ENCODE measurements at regions not wholly inside any gene's neighbourhood (a gene's known extent, or its start where the extent isn't known, plus 50 kb on each side); places are given as distances from the start of the nearest gene placed in this dataset.

DNA sequence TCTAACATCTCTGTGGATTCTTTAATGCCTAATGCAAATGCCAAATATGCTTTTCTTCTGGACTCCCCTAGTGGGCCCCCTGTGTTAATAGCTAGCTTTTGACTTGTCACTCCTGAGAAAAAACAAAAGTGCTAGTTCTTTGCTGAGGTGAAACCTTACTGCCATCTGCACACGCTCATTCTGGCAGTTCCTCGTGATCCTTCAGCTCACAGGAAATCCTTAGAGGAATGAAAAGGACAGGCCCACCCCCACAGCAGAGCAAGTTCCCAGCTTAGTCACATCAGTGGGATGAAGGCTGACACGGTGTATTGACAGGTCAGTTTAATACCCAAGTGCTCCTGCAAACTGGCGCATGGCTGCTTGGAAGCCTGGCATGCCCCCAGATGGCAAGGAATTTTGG lies 165.1 kb upstream of the ATP2B1 start:
- Histone ChIP-seq H3F3A (ENCODE audit: insufficient read depth, low read length, poor library complexity, severe bottlenecking) (no peaks in the 10 kb centered on the region), H3K9ac (ENCODE audit: low read length) (no peak overlapping the region), H3K9me3 (ENCODE audit: low read length) (no peaks in the 10 kb centered on the region), H3K9me2 (ENCODE audit: insufficient read depth, low read length) (no peaks in the 10 kb centered on the region), H3K4me2 (ENCODE audit: low read length) (no peak overlapping the region), H2AFZ (ENCODE audit: low read depth, low read length) (no peak overlapping the region), H3K27ac (ENCODE audit: low read length) (no peak overlapping the region), H3K4me3 (ENCODE audit: low read length) (no peak overlapping the region), H4K20me1 (ENCODE audit: insufficient read depth) (no peaks in the 10 kb centered on the region), H3K79me2 (replicated peaks; ENCODE audit: insufficient read depth, low read length) (no peaks in the 10 kb centered on the region), H3K36me3 (ENCODE audit: insufficient read depth, low read length) (no peaks in the 10 kb centered on the region), H3K27me3 (ENCODE audit: insufficient read depth, low read depth, low read length) (no peaks in the 10 kb centered on the region)
- TF ChIP-seq POLR2AphosphoS5 (IDR thresholded peaks at IDR 0.05) = no peak
- TF ChIP-seq CTCF (IDR thresholded peaks at IDR 0.05; ENCODE audit: poor library complexity, severe bottlenecking) = no peak
- TF ChIP-seq TAF1 (IDR thresholded peaks at IDR 0.05; ENCODE audit: low read depth) = no peak
- TF ChIP-seq EZH2 (IDR thresholded peaks at IDR 0.05; ENCODE audit: borderline replicate concordance, insufficient read depth, low read length, poor library complexity, severe bottlenecking) = no peak
- no peak for TF ChIP-seq MXI1 (conservative IDR thresholded peaks at IDR 0.05; ENCODE audit: poor library complexity, severe bottlenecking)
- peak; percentile 18 for TF ChIP-seq REST (IDR thresholded peaks at IDR 0.05; ENCODE audit: borderline replicate concordance)
- TF ChIP-seq EP300 (conservative IDR thresholded peaks at IDR 0.05; ENCODE audit: poor library complexity, severe bottlenecking) = no peak

- H3K4me3 ChIP-seq (ENCODE audit: low read length) = no peak overlapping the region
- H3K36me3 ChIP-seq (ENCODE audit: insufficient read depth, low read length) = no peaks in the 10 kb centered on the region
- TF ChIP-seq SMC3 (conservative IDR thresholded peaks at IDR 0.05; ENCODE audit: poor library complexity) (no peak), TAF1 (IDR thresholded peaks at IDR 0.05; ENCODE audit: low read depth) (no peak), REST (IDR thresholded peaks at IDR 0.05; ENCODE audit: borderline replicate concordance) (no peak), CTCF (IDR thresholded peaks at IDR 0.05; ENCODE audit: poor library complexity, severe bottlenecking) (no peak), EZH2 (IDR thresholded peaks at IDR 0.05; ENCODE audit: borderline replicate concordance, insufficient read depth, low read length, poor library complexity, severe bottlenecking) (no peak), EP300 (conservative IDR thresholded peaks at IDR 0.05; ENCODE audit: poor library complexity, severe bottlenecking) (no peak), POLR2AphosphoS5 (IDR thresholded peaks at IDR 0.05) (no peak), RAD21 (conservative IDR thresholded peaks at IDR 0.05) (no peak), MXI1 (conservative IDR thresholded peaks at IDR 0.05; ENCODE audit: poor library complexity, severe bottlenecking) (no peak)
- no peak overlapping the region for H3K4me2 ChIP-seq (ENCODE audit: low read length)
- H3K9ac ChIP-seq (ENCODE audit: low read length) = no peak overlapping the region
- no peaks in the 10 kb centered on the region for H3K9me3 ChIP-seq (ENCODE audit: low read length)
- no peaks in the 10 kb centered on the region for H4K20me1 ChIP-seq (ENCODE audit: insufficient read depth)
- no peak overlapping the region for H3K27ac ChIP-seq (ENCODE audit: low read length)
- H3K79me2 ChIP-seq (replicated peaks; ENCODE audit: insufficient read depth, low read length) = no peaks in the 10 kb centered on the region
- no peak overlapping the region for H2AFZ ChIP-seq (ENCODE audit: low read depth, low read length)
- H3F3A ChIP-seq (ENCODE audit: insufficient read depth, low read length, poor library complexity, severe bottlenecking) = no peaks in the 10 kb centered on the region
- no peaks in the 10 kb centered on the region for H3K27me3 ChIP-seq (ENCODE audit: insufficient read depth, low read depth, low read length)
- no peaks in the 10 kb centered on the region for H3K9me2 ChIP-seq (ENCODE audit: insufficient read depth, low read length)
Observed at GRCh38 chr12:89872922-89873630, 164.4 kb upstream of the ATP2B1 start.

All from neural cell (in vitro differentiated cells).